HG02759 (cell line): ENCODE measurements at regions not wholly inside any gene's neighbourhood (a gene's known extent, or its start where the extent isn't known, plus 50 kb on each side); places are given as distances from the start of the nearest gene placed in this dataset.

ENCODE experiments used
- ATAC-seq: cut with Tn5 transposase; IDR thresholded peaks from one replicate; pipeline ENCODE4 v1.9.1; 2021; ENCODE audit warnings: mild to moderate bottlenecking, moderate library complexity; ENCODE audit not compliant: unreplicated experiment

- no peak for ATAC-seq
These were observed 304.9 kb downstream of the TMEM167A start for GRCh38 chr5:82772281-82772680.

- no peak for ATAC-seq
These were observed 311.0 kb downstream of the TMEM167A start for GRCh38 chr5:82766206-82766605.

- no peak for ATAC-seq
These were observed 311.4 kb downstream of the TMEM167A start for GRCh38 chr5:82765765-82766164.

GRCh38 chr5:82760856-82761255 lies 316.3 kb downstream of the TMEM167A start:
- ATAC-seq, result no peak

- no peak for ATAC-seq
These were observed 318.3 kb downstream of the TMEM167A start for GRCh38 chr5:82758881-82759280.

- ATAC-seq, result peak; percentile 86
These were observed 322.4 kb downstream of the TMEM167A start for GRCh38 chr5:82754759-82755158.

- ATAC-seq, result no peak
These were observed 323.0 kb downstream of the TMEM167A start for GRCh38 chr5:82754036-82754746.

GRCh38 chr5:82753374-82753773 lies 323.8 kb downstream of the TMEM167A start:
- ATAC-seq, result no peak

GRCh38 chr5:82749461-82749820 lies 327.8 kb downstream of the TMEM167A start:
- no peak for ATAC-seq

GRCh38 chr5:82748688-82749460 lies 328.3 kb downstream of the TMEM167A start:
- no peak for ATAC-seq

GRCh38 chr5:82747986-82748385 lies 329.2 kb downstream of the TMEM167A start:
- no peak for ATAC-seq

- no peak for ATAC-seq
These were observed 332.2 kb downstream of the TMEM167A start for GRCh38 chr5:82745016-82745415.

- no peak for ATAC-seq
These were observed 338.4 kb downstream of the TMEM167A start for GRCh38 chr5:82738681-82739269.

- ATAC-seq, result no peak
These were observed 341.9 kb downstream of the TMEM167A start for GRCh38 chr5:82735160-82735789.

- no peak for ATAC-seq
These were observed 342.8 kb downstream of the TMEM167A start for GRCh38 chr5:82734347-82734746.

- ATAC-seq, result no peak
These were observed 346.3 kb downstream of the TMEM167A start for GRCh38 chr5:82730913-82731312.

GRCh38 chr5:82728926-82729702 lies 348.1 kb downstream of the TMEM167A start:
- ATAC-seq, result no peak

- no peak for ATAC-seq
These were observed 354.0 kb downstream of the TMEM167A start for GRCh38 chr5:82723168-82723567.

GRCh38 chr5:82721087-82721410 lies 356.1 kb downstream of the TMEM167A start:
- ATAC-seq, result no peak

- ATAC-seq, result no peak
These were observed 356.7 kb downstream of the TMEM167A start for GRCh38 chr5:82720213-82721086.
